ENCODE measurements at regions not wholly inside any gene's neighbourhood (a gene's known extent, or its start where the extent isn't known, plus 50 kb on each side); places are given as distances from the start of the nearest gene placed in this dataset.
"Not testable (repeated sequence)": the region's sequence is repeated elsewhere in the genome, so short reads cannot be mapped to it uniquely, and the experiment has no call there.

DNA sequence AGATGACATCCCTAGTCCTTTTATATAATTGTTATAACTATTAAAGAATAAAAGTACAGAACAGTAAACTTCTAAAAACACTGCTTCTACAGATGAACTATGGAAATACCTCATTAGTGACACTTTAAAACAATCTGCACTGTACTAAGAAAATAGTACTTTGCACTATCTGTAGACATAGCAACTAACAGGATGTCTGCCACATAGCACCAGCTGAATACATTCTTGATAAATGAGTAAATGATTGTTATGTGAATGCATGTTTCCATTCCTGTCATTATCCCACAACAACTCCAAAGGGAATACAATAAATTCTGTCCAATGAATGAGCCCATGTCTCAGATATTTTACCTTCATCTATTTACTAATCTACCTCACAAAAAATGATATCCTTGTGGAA, 115.3 kb upstream of the SLC35G4 start:
- no peak for DNase-seq (ENCODE audit: low read depth)
- no peak overlapping the region for H3K4me3 ChIP-seq (ENCODE audit: low read depth, low read length)
- TF ChIP-seq, protein P1, sequence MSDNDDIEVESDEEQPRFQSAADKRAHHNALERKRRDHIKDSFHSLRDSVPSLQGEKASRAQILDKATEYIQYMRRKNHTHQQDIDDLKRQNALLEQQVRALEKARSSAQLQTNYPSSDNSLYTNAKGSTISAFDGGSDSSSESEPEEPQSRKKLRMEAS (IDR thresholded peaks at IDR 0.05; ENCODE audit: low read depth, low read length) = no peak
- no peak for TF ChIP-seq CTCF (IDR thresholded peaks at IDR 0.05; ENCODE audit: low read depth, low read length)
- TF ChIP-seq MYC (IDR thresholded peaks at IDR 0.05; ENCODE audit: low read depth, low read length) = no peak
- TF ChIP-seq POLR2A (IDR thresholded peaks at IDR 0.05; ENCODE audit: extremely low read depth, insufficient read length) = no peak

- DNase-seq (ENCODE audit: low read depth) = no peak
- H3K4me3 ChIP-seq (ENCODE audit: low read depth, low read length) = no peak overlapping the region
- no peak for TF ChIP-seq MYC (IDR thresholded peaks at IDR 0.05; ENCODE audit: low read depth, low read length)
These were observed 120.0 kb upstream of the SLC35G4 start for GRCh38 chr18:11489266-11489899.

GRCh38 chr18:11488175-11488574, 121.2 kb upstream of the SLC35G4 start:
- no peak overlapping the region for H3K4me3 ChIP-seq (ENCODE audit: low read depth, low read length)
- TF ChIP-seq MYC (IDR thresholded peaks at IDR 0.05; ENCODE audit: low read depth, low read length) = no peak
- TF ChIP-seq POLR2A (IDR thresholded peaks at IDR 0.05; ENCODE audit: extremely low read depth, insufficient read length) = no peak
- TF ChIP-seq CTCF (IDR thresholded peaks at IDR 0.05; ENCODE audit: low read depth, low read length) = no peak
- TF ChIP-seq, protein P1 (IDR thresholded peaks at IDR 0.05; ENCODE audit: low read depth, low read length) = no peak
- DNase-seq (ENCODE audit: low read depth) = no peak

DNA sequence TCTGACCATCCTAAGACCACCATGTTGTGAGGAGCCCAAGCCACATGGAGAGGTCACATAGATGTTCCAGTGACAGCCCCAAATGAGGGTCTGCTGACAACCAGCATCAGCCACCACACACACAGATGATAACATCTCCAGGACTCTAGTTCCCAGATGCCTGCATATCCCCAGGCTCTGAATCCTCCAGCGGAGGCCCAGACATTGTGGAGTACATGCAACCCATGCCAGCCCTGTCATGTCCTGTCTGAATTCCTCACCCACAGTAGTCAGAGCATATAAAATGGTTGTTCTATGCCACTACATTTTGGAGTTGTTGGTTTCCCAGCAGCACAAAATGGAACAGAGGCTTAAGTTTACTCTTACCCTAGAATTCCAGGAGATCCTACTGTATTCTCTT, 122.0 kb upstream of the SLC35G4 start:
- H3K4me3 ChIP-seq (ENCODE audit: low read depth, low read length) = no peak overlapping the region
- DNase-seq (ENCODE audit: low read depth) = no peak
- no peak for TF ChIP-seq MYC (IDR thresholded peaks at IDR 0.05; ENCODE audit: low read depth, low read length)
- no peak for TF ChIP-seq POLR2A (IDR thresholded peaks at IDR 0.05; ENCODE audit: extremely low read depth, insufficient read length)
- no peak for TF ChIP-seq CTCF (IDR thresholded peaks at IDR 0.05; ENCODE audit: low read depth, low read length)
- TF ChIP-seq, protein P1 (IDR thresholded peaks at IDR 0.05; ENCODE audit: low read depth, low read length) = no peak

- DNase-seq (ENCODE audit: low read depth) = no peak
- TF ChIP-seq, protein P1 (IDR thresholded peaks at IDR 0.05; ENCODE audit: low read depth, low read length) = no peak
- no peak for TF ChIP-seq CTCF (IDR thresholded peaks at IDR 0.05; ENCODE audit: low read depth, low read length)
- TF ChIP-seq POLR2A (IDR thresholded peaks at IDR 0.05; ENCODE audit: extremely low read depth, insufficient read length) = no peak
- no peak for TF ChIP-seq MYC (IDR thresholded peaks at IDR 0.05; ENCODE audit: low read depth, low read length)
These were observed 127.1 kb upstream of the SLC35G4 start for GRCh38 chr18:11482271-11482670.

GRCh38 chr18:11480692-11481091, 128.7 kb upstream of the SLC35G4 start:
- H3K4me3 ChIP-seq (ENCODE audit: low read depth, low read length) = no peak overlapping the region
- no peak for TF ChIP-seq MYC (IDR thresholded peaks at IDR 0.05; ENCODE audit: low read depth, low read length)
- TF ChIP-seq, protein P1 (IDR thresholded peaks at IDR 0.05; ENCODE audit: low read depth, low read length) = no peak
- TF ChIP-seq CTCF (IDR thresholded peaks at IDR 0.05; ENCODE audit: low read depth, low read length) = no peak
- TF ChIP-seq POLR2A (IDR thresholded peaks at IDR 0.05; ENCODE audit: extremely low read depth, insufficient read length) = no peak
- no peak for DNase-seq (ENCODE audit: low read depth)

More at GRCh38 chr18:11482271-11482670, 127.1 kb upstream of the SLC35G4 start:
- H3K4me3 ChIP-seq (ENCODE audit: low read depth, low read length) = no peak overlapping the region

GRCh38 chr18:11479031-11479430, 130.4 kb upstream of the SLC35G4 start:
- not testable (repeated sequence) for DNase-seq (ENCODE audit: low read depth); H3K4me3 ChIP-seq (ENCODE audit: low read depth, low read length)
